ENCODE measurements at regions not wholly inside any gene's neighbourhood (a gene's known extent, or its start where the extent isn't known, plus 50 kb on each side); places are given as distances from the start of the nearest gene placed in this dataset.

- DNase-seq: no peak
Measured at GRCh38 chr7:41334071-41334862, 368.6 kb downstream of the INHBA start.

GRCh38 chr7:41333511-41333910, 369.4 kb downstream of the INHBA start:
- DNase-seq: no peak

- no peak for DNase-seq
Measured at GRCh38 chr7:41331194-41331593, 371.7 kb downstream of the INHBA start.

- DNase-seq: no peak
Measured at GRCh38 chr7:41328544-41328943, 374.3 kb downstream of the INHBA start.

- DNase-seq: no peak
Measured at GRCh38 chr7:41328131-41328530, 374.8 kb downstream of the INHBA start.

- no peak for DNase-seq
Measured at GRCh38 chr7:41326616-41327015, 376.3 kb downstream of the INHBA start.

GRCh38 chr7:41323806-41324205, 379.1 kb downstream of the INHBA start:
- no peak for DNase-seq

GRCh38 chr7:41319581-41319980, 383.3 kb downstream of the INHBA start:
- DNase-seq: no peak

- DNase-seq: no peak
Measured at GRCh38 chr7:41316410-41316809, 386.5 kb downstream of the INHBA start.

- DNase-seq: no peak
Measured at GRCh38 chr7:41315764-41316163, 387.1 kb downstream of the INHBA start.

GRCh38 chr7:41313171-41313570, 389.7 kb downstream of the INHBA start:
- DNase-seq: no peak

- DNase-seq: no peak
Measured at GRCh38 chr7:41312235-41312634, 390.7 kb downstream of the INHBA start.

- no peak for DNase-seq
Measured at GRCh38 chr7:41311301-41311700, 391.6 kb downstream of the INHBA start.

- no peak for DNase-seq
Measured at GRCh38 chr7:41306486-41306885, 396.4 kb downstream of the INHBA start.

GRCh38 chr7:41305001-41305400, 397.9 kb downstream of the INHBA start:
- no peak for DNase-seq

- no peak for DNase-seq
Measured at GRCh38 chr7:41303709-41304108, 399.2 kb downstream of the INHBA start.

GRCh38 chr7:41298409-41298808, 404.5 kb downstream of the INHBA start:
- DNase-seq: no peak

GRCh38 chr7:41297166-41297565, 405.7 kb downstream of the INHBA start:
- DNase-seq: no peak

GRCh38 chr7:41295455-41295815, 407.5 kb downstream of the INHBA start:
- no peak for DNase-seq

- DNase-seq: no peak
Measured at GRCh38 chr7:41294556-41295454, 408.1 kb downstream of the INHBA start.

GRCh38 chr7:41292487-41292886, 410.4 kb downstream of the INHBA start:
- DNase-seq: no peak

GRCh38 chr7:41287559-41288335, 415.1 kb downstream of the INHBA start:
- DNase-seq: no peak

- no peak for DNase-seq
Measured at GRCh38 chr7:41280491-41280890, 422.4 kb downstream of the INHBA start.
